Caco-2 (cell line): ENCODE measurements at regions not wholly inside any gene's neighbourhood (a gene's known extent, or its start where the extent isn't known, plus 50 kb on each side); places are given as distances from the start of the nearest gene placed in this dataset.

Experiments used
- BruUV-seq: library from RNA; stranded (reverse); fragments of 400-500 nt; replicated peaks from 2 replicates; lab custom pipeline; 2021; lab: Mats Ljungman, UMichigan
- CTCF ChIA-PET: fragments of 300-600 bp; sonication (Branson Sonifier 250); formaldehyde crosslinking; loops from one replicate; lab custom pipeline; 2022; ENCODE audit warnings: antibody characterized with exemption; lab: Charles Lee
- POLR2A ChIA-PET: fragments of 300-600 bp; sonication (Branson Sonifier 250); formaldehyde crosslinking; loops from one replicate; lab custom pipeline; 2022; ENCODE audit warnings: antibody characterized with exemption; lab: Charles Lee
- DNase-seq, 2 experiments: peaks; one replicate each; pipeline versions ENCODE4 v3.0.0 to v3.0.0-alpha.2; 2020 to 2022
- H3K27me3 ChIP-seq: replicated peaks from 2 replicates; pipeline ENCODE4 v1.6.0; 2011; ENCODE audit warnings: low read length; ENCODE audit not compliant: control insufficient read depth, insufficient read depth
- H3K36me3 ChIP-seq: 2 replicates; pipeline ENCODE4 v1.5.1; 2011; ENCODE audit warnings: low read length; ENCODE audit not compliant: control insufficient read depth, insufficient read depth
- H3K4me1 ChIP-seq: fragments of 250-450 bp; sonication (Bioruptor Pico); 2 replicates; pipeline ENCODE4 v1.5.1; 2020; ENCODE audit warnings: mild to moderate bottlenecking
- H3K4me3 ChIP-seq: 2 replicates; pipeline ENCODE4 v1.5.1; 2011; ENCODE audit warnings: low read depth, mild to moderate bottlenecking, control low read depth, low read length
- H3K9me3 ChIP-seq: fragments of 250-450 bp; sonication (Bioruptor Pico); 2 replicates; pipeline ENCODE4 v1.5.1; 2020; ENCODE audit warnings: mild to moderate bottlenecking, moderate library complexity
- H3K27ac Mint-ChIP-seq: one replicate; pipeline ENCODE4 v1.8.0; 2022; ENCODE audit warnings: mixed read lengths; ENCODE audit not compliant: unreplicated experiment
- H3K27me3 Mint-ChIP-seq: one replicate; pipeline ENCODE4 v1.8.0; 2022; ENCODE audit warnings: mixed read lengths; ENCODE audit not compliant: insufficient read depth, unreplicated experiment
- H3K36me3 Mint-ChIP-seq: one replicate; pipeline ENCODE4 v1.8.0; 2022; ENCODE audit warnings: mild to moderate bottlenecking, mixed read lengths; ENCODE audit not compliant: insufficient read depth, unreplicated experiment
- H3K4me1 Mint-ChIP-seq: one replicate; pipeline ENCODE4 v1.8.0; 2022; ENCODE audit warnings: low read depth, mixed read lengths; ENCODE audit not compliant: unreplicated experiment
- H3K4me3 Mint-ChIP-seq: one replicate; pipeline ENCODE4 v1.8.0; 2022; ENCODE audit warnings: mild to moderate bottlenecking, moderate library complexity, mixed read lengths; ENCODE audit not compliant: unreplicated experiment
- H3K9me3 Mint-ChIP-seq: one replicate; pipeline ENCODE4 v1.8.0; 2022; ENCODE audit warnings: mixed read lengths; ENCODE audit not compliant: unreplicated experiment
- intact Hi-C: fragments of 100-400 bp; cut with micrococcal nuclease; formaldehyde crosslinking; loops from one replicate; pipeline ENCODE4 v1.10.0; 2022; ENCODE audit not compliant: unreplicated experiment
- TF ChIP-seq, protein P1 (sequence below), 2 experiments: fragments of 200-600 bp in 1 of 2; IDR thresholded peaks; 1 replicate in 1 of 2; 2 replicates in 1 of 2; pipeline versions ENCODE4 v1.5.1 to v1.8.0; 2011 to 2022; ENCODE audit warnings: antibody characterized with exemption in 1 of 2, control low read depth in 1 of 2, inconsistent platforms in 1 of 2, low read depth in 1 of 2, low read length in 1 of 2, mild to moderate bottlenecking in 1 of 2, moderate library complexity in 1 of 2; ENCODE audit not compliant: insufficient read depth in 1 of 2, severe bottlenecking in 1 of 2, unreplicated experiment in 1 of 2

DNA sequence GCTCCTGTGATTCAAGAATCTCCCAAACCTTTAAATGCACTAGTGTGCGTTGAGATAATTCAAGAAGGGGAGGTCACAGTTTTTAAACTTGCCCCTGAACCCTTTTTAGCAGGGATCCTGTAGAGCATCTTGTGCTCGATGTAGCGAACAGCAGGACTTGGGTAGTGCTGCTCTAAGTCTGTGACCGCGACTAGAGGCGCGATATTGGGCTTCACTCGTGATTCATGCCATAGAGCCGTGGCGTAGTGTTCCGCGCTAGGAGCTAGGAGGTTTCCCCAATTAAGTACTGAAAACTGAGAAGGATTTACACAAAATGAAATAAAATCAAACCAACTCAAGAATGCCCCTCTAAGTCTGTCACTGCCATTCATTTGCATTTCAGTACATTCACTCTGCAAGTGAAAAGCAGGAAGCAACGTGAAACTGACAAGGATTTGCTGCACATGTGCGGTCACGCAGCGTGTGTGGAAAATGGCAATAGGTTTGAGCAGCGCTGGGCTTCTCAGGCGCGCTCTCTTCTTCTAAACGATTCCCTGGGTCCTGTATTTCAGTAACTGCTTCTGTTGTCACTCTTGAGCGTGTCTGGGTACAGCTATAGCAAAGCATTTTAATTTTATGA is 1135.9 kb upstream of the WWC1 start:
- Histone ChIP-seq H3K27me3 (no peaks in the 10 kb centered on the region), H3K9me3 (no peaks in the 10 kb centered on the region), H3K4me3 (no peak overlapping the region), H3K36me3 (no peaks in the 10 kb centered on the region), H3K4me1 (no peaks in the 10 kb centered on the region)
- Mint-ChIP-seq H3K4me1 (no peaks in the 10 kb centered on the region), H3K36me3 (no peaks in the 10 kb centered on the region), H3K27ac (no peak overlapping the region), H3K27me3 (peaks cover 5% of the 10 kb centered on the region), H3K9me3 (no peaks in the 10 kb centered on the region), H3K4me3 (no peak overlapping the region)
- no peak for DNase-seq
- no TSS peak for BruUV-seq
- ChIA-PET CTCF (no interaction called here), POLR2A (no interaction called here)
- intact Hi-C loops, result no loop called here
- TF ChIP-seq, protein P1, sequence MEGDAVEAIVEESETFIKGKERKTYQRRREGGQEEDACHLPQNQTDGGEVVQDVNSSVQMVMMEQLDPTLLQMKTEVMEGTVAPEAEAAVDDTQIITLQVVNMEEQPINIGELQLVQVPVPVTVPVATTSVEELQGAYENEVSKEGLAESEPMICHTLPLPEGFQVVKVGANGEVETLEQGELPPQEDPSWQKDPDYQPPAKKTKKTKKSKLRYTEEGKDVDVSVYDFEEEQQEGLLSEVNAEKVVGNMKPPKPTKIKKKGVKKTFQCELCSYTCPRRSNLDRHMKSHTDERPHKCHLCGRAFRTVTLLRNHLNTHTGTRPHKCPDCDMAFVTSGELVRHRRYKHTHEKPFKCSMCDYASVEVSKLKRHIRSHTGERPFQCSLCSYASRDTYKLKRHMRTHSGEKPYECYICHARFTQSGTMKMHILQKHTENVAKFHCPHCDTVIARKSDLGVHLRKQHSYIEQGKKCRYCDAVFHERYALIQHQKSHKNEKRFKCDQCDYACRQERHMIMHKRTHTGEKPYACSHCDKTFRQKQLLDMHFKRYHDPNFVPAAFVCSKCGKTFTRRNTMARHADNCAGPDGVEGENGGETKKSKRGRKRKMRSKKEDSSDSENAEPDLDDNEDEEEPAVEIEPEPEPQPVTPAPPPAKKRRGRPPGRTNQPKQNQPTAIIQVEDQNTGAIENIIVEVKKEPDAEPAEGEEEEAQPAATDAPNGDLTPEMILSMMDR (IDR thresholded peaks at IDR 0.05; ENCODE audit: insufficient read depth in 1 of 2, low read depth in 1 of 2, low read length in 1 of 2, severe bottlenecking in 1 of 2, unreplicated experiment in 1 of 2), result no peak

GRCh38 chr5:167156446-167156845 is 1135.0 kb upstream of the WWC1 start:
- H3K27ac Mint-ChIP-seq, result no peak overlapping the region
- H3K9me3 ChIP-seq, result no peaks in the 10 kb centered on the region
- CTCF ChIA-PET, result no interaction called here
- peaks cover 5% of the 10 kb centered on the region for H3K27me3 Mint-ChIP-seq
- no peaks in the 10 kb centered on the region for H3K9me3 Mint-ChIP-seq
- no peak overlapping the region for H3K4me3 Mint-ChIP-seq
- POLR2A ChIA-PET, result no interaction called here
- H3K4me1 Mint-ChIP-seq, result no peaks in the 10 kb centered on the region
- TF ChIP-seq, protein P1 (IDR thresholded peaks at IDR 0.05; ENCODE audit: insufficient read depth in 1 of 2, low read depth in 1 of 2, low read length in 1 of 2, severe bottlenecking in 1 of 2, unreplicated experiment in 1 of 2), result no peak
- no peaks in the 10 kb centered on the region for H3K36me3 ChIP-seq
- no peak for DNase-seq
- no peaks in the 10 kb centered on the region for H3K4me1 ChIP-seq
- intact Hi-C loops, result no loop called here
- H3K4me3 ChIP-seq, result no peak overlapping the region
- no peaks in the 10 kb centered on the region for H3K27me3 ChIP-seq
- H3K36me3 Mint-ChIP-seq, result no peaks in the 10 kb centered on the region
- no TSS peak for BruUV-seq

DNA sequence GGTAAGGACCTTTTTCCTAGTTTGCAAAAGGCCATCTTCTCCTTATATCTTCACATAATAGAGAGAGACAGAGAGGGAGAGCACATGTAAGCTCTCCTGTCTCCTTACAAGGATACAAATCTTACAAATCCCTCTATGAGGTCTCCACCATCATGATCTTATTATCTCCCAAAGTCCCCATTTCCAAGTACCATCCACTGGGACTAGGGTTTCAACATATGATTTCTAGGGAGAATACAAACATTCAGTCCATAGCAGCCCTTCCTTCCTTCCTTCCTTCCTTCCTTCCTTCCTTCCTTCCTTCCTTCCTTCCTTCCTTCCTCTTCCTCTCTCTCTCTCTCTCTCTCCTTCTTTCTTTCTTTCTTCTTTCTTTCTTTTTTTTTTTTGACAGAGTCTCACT is 1132.9 kb upstream of the WWC1 start:
- ChIA-PET CTCF (no interaction called here), POLR2A (no interaction called here)
- no peak for DNase-seq
- H3K9me3 Mint-ChIP-seq, result no peaks in the 10 kb centered on the region
- no TSS peak for BruUV-seq
- Histone ChIP-seq H3K36me3 (no peaks in the 10 kb centered on the region), H3K27me3 (no peaks in the 10 kb centered on the region), H3K4me1 (no peaks in the 10 kb centered on the region), H3K4me3 (no peak overlapping the region), H3K9me3 (no peaks in the 10 kb centered on the region)
- no peak overlapping the region for H3K4me3 Mint-ChIP-seq
- peaks cover 5% of the 10 kb centered on the region for H3K27me3 Mint-ChIP-seq
- TF ChIP-seq, protein P1 (IDR thresholded peaks at IDR 0.05; ENCODE audit: insufficient read depth in 1 of 2, low read depth in 1 of 2, low read length in 1 of 2, severe bottlenecking in 1 of 2, unreplicated experiment in 1 of 2), result no peak
- H3K36me3 Mint-ChIP-seq, result no peaks in the 10 kb centered on the region
- intact Hi-C loops, result no loop called here
- no peak overlapping the region for H3K27ac Mint-ChIP-seq
- H3K4me1 Mint-ChIP-seq, result no peaks in the 10 kb centered on the region
